Activated T-cell treated with anti-CD3 and anti-CD28 coated beads, Interleukin-2, amount 50 U/mL, for 4 hours (primary cell): ENCODE measurements at regions not wholly inside any gene's neighbourhood (a gene's known extent, or its start where the extent isn't known, plus 50 kb on each side); places are given as distances from the start of the nearest gene placed in this dataset.

ENCODE experiments used
- ATAC-seq, 2 donors: fragments of 200-7000 bp; cut with Tn5 transposase; one replicate each; pipeline ENCODE4 v1.10.0; 2021
- DNase-seq: peaks from one replicate; pipeline ENCODE4 v3.0.0-alpha.2; 2020
- H3K27me3 Mint-ChIP-seq: one replicate; pipeline ENCODE4 v1.8.0; 2021; ENCODE audit warnings: low read depth, mixed read lengths
- H3K36me3 Mint-ChIP-seq: one replicate; pipeline ENCODE4 v1.8.0; 2022; ENCODE audit warnings: mixed read lengths; ENCODE audit not compliant: insufficient read depth
- H3K4me1 Mint-ChIP-seq: one replicate; pipeline ENCODE4 v1.8.0; 2021; ENCODE audit warnings: low read depth, mixed read lengths
- H3K4me3 Mint-ChIP-seq: one replicate; pipeline ENCODE4 v1.8.0; 2021; ENCODE audit warnings: mild to moderate bottlenecking, moderate library complexity, mixed read lengths
- H3K9me3 Mint-ChIP-seq: one replicate; pipeline ENCODE4 v1.8.0; 2021; ENCODE audit warnings: mixed read lengths

DNA sequence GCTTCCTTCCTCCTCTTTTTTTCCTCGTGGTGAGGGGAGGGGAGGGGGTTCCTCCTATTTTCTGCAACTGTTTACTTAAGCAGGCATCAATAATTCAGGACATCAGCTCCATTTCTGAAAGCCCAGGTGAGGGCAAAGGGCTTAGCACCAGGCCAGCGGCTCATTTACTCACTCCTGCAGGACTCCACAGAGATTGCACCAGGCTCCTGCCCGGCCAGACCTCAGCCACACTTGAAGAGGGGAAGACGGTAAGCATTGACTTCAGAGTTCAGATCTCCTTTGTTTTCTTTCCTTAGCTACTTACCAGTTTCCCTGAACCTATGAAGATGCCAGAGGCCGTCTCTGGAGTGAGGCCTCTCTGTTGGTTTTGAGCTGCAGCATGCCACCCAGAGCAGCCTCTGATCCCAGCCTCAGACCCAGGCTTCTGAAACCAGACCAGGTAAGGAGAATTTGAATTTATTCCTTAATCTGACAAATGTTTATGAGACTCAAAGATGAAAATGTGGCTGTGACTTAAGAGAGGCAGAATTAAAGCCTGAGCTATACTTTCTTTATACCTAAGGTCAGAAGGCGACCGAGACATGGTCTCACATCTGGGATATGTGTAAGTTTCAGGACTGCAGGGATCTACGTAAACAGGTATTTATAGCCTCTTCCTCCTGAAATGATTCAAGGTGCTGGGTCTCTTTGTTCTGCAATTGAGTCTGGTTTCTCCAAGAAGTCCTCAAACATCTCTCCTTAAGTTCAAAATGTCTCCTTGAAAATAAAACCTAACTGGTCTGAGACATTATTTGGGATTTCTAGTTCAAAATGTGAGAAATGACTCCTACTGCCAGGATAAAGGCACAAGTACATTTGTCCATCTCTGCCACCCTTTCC, 272.5 kb upstream of the RUNX1 start:
- Mint-ChIP-seq H3K4me3 (no peak overlapping the region), H3K4me1 (no peaks in the 10 kb centered on the region), H3K27me3 (no peaks in the 10 kb centered on the region), H3K36me3 (no peaks in the 10 kb centered on the region), H3K9me3 (no peaks in the 10 kb centered on the region)
- ATAC-seq: no peak
- DNase-seq: no peak

DNA sequence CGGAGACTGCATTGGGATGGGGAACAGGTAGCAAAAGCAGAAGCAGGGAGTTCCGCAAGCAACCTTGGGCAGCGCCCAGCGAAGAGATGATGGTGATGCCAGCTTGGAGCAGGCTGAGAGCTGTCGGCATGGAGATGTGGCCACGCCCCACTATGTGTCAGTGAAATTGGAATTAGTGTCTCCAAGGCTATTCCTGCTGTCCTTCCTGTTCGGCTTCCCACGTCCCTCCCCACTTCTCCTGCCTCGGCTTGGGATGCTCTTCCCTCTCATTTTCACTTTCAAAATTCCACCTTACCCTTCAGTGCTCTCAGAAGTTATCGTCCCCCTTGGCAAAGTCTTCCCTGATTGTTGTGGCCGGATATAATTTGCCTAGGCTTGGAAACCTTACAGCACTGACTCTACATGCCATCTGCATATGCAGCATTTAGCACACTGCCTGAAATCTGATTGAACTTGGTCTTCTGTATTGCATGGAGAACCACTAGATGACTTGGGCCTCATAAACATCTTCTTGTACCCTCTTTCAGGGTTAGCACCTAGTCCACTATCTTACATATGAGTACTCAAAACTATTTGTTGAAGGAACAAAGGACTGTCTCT, 270.7 kb upstream of the RUNX1 start:
- no peak for DNase-seq
- no peaks in the 10 kb centered on the region for H3K36me3 Mint-ChIP-seq
- no peak for ATAC-seq
- H3K27me3 Mint-ChIP-seq: no peaks in the 10 kb centered on the region
- no peaks in the 10 kb centered on the region for H3K9me3 Mint-ChIP-seq
- H3K4me1 Mint-ChIP-seq: no peaks in the 10 kb centered on the region
- H3K4me3 Mint-ChIP-seq: no peak overlapping the region

DNA sequence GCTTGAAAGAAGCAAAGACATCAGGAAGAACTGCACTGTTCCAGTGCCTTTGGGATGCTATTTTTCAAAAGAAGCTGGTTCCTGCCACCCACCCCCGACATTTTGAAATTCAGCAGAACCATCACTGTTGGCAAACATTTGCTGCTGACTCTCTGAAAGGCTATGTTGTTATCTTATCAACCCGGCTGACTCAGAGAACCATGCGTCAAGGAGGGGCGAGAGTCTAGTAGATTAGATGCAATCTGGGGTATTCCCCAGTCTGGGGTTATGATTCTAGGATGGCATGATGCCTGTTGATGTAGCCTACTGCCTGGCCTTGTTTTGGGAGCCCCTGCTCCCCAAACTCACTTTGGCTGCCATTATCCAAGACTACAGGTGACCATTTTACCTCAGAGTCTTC, 267.8 kb upstream of the RUNX1 start:
- H3K4me3 Mint-ChIP-seq: no peak overlapping the region
- ATAC-seq (peak; percentile 58 to 87), DNase-seq (no peak)

DNA sequence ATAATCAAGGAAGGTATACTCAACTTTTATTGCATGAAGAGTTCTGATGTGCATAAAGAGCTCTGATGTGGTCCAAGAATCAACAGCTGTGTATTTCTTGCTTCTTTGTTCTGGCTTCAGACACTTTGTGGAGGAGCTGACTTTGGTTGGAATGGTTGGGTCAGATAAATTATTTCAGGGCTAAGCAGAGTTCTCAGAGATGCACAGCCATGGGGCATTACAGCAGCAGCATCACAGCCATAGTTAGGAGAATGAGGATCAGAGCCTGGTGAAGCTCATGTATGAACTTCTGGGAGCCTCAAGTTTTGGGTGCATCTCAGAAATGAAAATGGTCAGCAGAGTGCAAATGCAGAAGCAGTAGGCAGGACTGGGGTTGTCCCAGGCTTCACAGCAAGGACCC, 267.4 kb upstream of the RUNX1 start:
- H3K4me3 Mint-ChIP-seq: no peak overlapping the region
- DNase-seq (no peak), ATAC-seq (no peak)
- H3K4me1 Mint-ChIP-seq: no peaks in the 10 kb centered on the region
- H3K9me3 Mint-ChIP-seq: no peaks in the 10 kb centered on the region
- no peaks in the 10 kb centered on the region for H3K27me3 Mint-ChIP-seq
- H3K36me3 Mint-ChIP-seq: no peaks in the 10 kb centered on the region

More for the DNA sequence above, 267.8 kb upstream of the RUNX1 start:
- Mint-ChIP-seq H3K27me3 (no peaks in the 10 kb centered on the region), H3K9me3 (no peaks in the 10 kb centered on the region), H3K4me1 (no peaks in the 10 kb centered on the region), H3K36me3 (no peaks in the 10 kb centered on the region)

DNA sequence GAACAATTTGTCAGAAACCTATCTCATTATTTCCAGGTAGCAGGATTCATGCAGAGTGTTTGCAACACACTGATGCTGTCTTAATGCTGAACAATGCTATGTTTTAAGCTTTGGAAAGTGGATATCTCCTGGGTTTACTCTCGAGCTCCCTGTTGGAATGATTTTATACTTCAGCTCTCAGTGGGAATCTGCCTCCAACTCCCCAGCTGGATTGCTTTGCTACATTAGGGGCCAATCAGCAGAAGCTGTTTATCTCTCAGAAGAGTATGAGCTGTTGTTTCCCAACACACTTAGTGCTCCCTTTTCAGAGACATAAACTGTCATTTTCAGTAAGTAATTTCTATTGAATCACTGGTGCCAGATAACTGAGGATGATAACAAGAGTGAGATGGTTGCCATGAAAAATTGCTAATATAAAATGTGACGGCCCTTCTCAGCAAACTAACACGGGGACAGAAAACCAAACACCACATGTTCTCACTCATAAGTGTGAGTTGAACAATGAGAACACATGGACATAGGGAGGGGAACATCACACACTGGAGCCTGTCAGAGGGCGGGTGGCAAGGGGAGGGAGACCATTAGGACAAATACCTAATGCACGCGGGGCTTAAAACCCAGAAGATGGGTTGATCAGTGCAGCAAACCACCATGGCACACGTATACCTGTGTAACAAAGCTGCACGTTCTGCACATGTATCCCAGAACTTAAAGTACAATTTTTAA, 265.9 kb upstream of the RUNX1 start:
- DNase-seq: no peak

DNA sequence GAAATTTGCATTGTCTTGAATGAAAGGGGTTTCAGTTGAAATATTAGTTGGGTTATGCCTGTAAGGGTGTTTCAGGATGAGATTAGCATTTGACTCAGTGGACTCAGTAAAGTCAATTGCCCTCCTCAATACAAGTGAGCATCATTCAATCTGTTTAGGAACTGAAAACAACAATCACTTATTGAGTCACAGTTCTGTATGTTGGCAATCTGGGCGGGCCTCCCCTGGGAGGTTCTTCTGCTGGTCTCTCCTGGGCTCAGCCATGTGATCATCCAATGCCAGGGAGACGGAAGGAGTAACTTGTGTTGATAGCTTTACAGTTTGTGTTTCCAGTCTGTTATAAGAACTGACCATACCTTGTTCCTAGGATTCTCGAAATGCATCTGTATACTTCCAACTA, 262.9 kb upstream of the RUNX1 start:
- no peaks in the 10 kb centered on the region for H3K4me1 Mint-ChIP-seq
- H3K36me3 Mint-ChIP-seq: no peaks in the 10 kb centered on the region
- DNase-seq (no peak), ATAC-seq (peak in 1 of 2 donors; percentile 27)
- peaks cover 6% of the 10 kb centered on the region for H3K9me3 Mint-ChIP-seq
- no peak overlapping the region for H3K4me3 Mint-ChIP-seq
- H3K27me3 Mint-ChIP-seq: no peaks in the 10 kb centered on the region

More for the DNA sequence above, 265.9 kb upstream of the RUNX1 start:
- Mint-ChIP-seq H3K27me3 (no peaks in the 10 kb centered on the region), H3K9me3 (no peaks in the 10 kb centered on the region), H3K4me1 (no peaks in the 10 kb centered on the region), H3K4me3 (no peak overlapping the region), H3K36me3 (no peaks in the 10 kb centered on the region)
- no peak for ATAC-seq

DNA sequence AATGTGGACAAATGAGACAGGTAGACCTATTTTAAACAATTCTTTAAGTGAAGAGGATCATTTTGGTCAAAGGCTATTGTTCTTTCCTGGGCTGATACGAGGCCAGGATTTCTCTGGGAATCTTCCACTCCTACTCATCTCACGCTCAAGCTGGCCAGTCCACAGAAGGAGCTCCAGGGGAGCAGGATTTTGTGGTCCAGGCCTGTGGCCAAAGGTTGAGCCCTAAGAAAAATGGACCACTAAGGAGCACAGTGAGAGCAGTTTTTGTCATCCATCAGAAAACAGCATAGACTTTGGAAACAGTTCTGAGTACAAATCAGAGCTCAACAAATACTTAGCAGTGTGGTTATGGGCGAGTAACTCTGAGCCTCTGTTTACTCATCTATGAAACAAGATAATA, 260.2 kb upstream of the RUNX1 start:
- Mint-ChIP-seq H3K4me1 (no peaks in the 10 kb centered on the region), H3K9me3 (peaks cover 6% of the 10 kb centered on the region), H3K36me3 (no peaks in the 10 kb centered on the region), H3K27me3 (peaks cover 6% of the 10 kb centered on the region), H3K4me3 (no peak overlapping the region)
- no peak for ATAC-seq
- no peak for DNase-seq

DNA sequence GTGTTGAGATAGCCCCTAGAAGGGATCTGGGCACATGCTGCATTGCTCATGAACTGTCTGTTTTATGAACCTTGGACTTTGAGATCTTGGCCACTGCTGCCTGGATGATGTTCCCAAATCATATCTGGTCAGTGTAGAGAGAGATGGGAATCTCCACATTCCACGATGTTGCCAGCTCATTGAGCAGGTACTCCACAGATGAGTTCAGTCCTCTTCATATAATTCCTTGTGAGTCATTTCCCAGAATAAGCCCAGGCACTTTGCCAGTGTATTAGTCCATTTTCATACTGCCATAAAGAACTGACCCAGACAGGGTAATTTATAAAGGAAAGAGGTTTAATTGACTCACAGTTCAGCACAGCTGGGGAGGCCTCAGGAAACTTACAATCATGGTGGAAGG, 254.0 kb upstream of the RUNX1 start:
- DNase-seq: no peak
- Mint-ChIP-seq H3K27me3 (peaks cover 6% of the 10 kb centered on the region), H3K4me3 (no peak overlapping the region), H3K36me3 (no peaks in the 10 kb centered on the region), H3K4me1 (no peaks in the 10 kb centered on the region), H3K9me3 (peaks cover 2% of the 10 kb centered on the region)
- no peak for ATAC-seq

DNA sequence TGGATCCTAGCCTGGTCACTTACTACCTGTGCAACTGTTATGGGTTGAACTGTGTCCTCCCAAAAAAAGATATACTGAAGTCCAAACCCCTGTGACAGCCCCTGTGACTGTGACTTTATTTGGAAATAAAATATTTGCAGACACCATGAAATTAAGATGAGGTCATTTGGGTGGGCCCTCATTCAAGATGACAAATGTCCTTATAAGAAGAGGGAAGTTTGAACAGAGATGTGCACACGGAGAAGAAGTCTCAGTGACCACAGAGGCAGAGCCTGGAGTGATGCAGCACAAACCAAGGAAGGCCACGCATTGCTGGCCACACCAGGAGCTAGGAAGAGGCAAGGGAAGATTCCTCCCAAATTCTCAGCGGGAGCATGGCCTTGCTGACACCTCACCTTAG, 249.7 kb upstream of the RUNX1 start:
- no peak overlapping the region for H3K4me3 Mint-ChIP-seq
- no peaks in the 10 kb centered on the region for H3K36me3 Mint-ChIP-seq
- H3K27me3 Mint-ChIP-seq: no peaks in the 10 kb centered on the region
- no peaks in the 10 kb centered on the region for H3K4me1 Mint-ChIP-seq
- DNase-seq (no peak), ATAC-seq (no peak)
- peaks cover 3% of the 10 kb centered on the region for H3K9me3 Mint-ChIP-seq

DNA sequence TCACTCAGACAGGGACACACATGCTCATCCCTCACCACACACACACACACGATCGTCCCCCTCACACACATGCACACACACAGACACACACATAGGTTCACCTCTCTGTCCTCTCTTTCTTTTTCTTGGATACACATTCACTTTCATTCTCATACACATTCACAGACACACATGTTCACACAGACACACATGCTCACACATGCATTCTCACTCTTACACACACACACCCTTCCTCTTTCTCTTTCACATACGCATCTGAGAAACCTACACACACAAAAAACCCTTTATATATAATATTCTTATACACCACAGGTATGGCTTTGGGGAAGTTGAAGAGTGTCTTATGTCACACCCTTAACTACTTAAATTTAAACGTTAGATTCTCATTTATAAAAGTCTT, 248.6 kb upstream of the RUNX1 start:
- H3K27me3 Mint-ChIP-seq: no peaks in the 10 kb centered on the region
- H3K4me1 Mint-ChIP-seq: no peaks in the 10 kb centered on the region
- H3K4me3 Mint-ChIP-seq: no peak overlapping the region
- H3K36me3 Mint-ChIP-seq: no peaks in the 10 kb centered on the region
- DNase-seq (no peak), ATAC-seq (peak in 1 of 2 donors; percentile 18)
- peaks cover 3% of the 10 kb centered on the region for H3K9me3 Mint-ChIP-seq

DNA sequence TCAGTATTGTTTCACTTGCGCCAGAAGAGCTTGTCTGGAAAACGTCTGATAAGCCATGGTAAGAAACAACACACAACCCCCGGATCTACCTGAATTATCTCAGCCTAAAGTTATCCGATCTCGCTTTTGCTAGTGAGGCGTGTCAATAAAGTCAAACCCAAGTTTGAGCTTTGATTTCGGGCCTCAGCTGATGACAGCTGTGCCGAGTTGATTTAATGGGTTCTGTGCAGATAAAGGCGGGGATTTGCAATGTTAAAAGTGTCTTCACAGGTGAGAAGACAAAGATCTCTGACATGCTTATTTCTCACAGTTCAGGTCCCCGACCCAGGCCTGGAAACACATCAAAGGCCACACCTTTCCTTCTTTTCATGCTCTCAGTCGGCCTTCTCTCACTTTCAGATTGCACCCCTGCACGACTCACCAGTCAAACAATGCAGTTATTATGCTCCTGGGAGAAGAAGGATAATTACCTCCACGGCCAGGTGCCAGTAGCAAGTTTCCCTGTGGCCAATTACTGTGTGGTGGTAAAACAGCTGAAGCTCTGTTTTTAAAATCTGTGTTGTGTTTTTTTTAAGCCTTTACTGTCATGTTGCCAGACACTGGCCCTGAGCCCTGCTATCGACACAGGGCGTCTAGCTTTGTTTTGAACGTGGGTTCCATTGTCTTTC, 245.3 kb upstream of the RUNX1 start:
- DNase-seq (no peak), ATAC-seq (no peak)
- Mint-ChIP-seq H3K9me3 (peaks cover 3% of the 10 kb centered on the region), H3K27me3 (no peaks in the 10 kb centered on the region), H3K4me1 (no peaks in the 10 kb centered on the region), H3K4me3 (no peak overlapping the region), H3K36me3 (no peaks in the 10 kb centered on the region)

DNA sequence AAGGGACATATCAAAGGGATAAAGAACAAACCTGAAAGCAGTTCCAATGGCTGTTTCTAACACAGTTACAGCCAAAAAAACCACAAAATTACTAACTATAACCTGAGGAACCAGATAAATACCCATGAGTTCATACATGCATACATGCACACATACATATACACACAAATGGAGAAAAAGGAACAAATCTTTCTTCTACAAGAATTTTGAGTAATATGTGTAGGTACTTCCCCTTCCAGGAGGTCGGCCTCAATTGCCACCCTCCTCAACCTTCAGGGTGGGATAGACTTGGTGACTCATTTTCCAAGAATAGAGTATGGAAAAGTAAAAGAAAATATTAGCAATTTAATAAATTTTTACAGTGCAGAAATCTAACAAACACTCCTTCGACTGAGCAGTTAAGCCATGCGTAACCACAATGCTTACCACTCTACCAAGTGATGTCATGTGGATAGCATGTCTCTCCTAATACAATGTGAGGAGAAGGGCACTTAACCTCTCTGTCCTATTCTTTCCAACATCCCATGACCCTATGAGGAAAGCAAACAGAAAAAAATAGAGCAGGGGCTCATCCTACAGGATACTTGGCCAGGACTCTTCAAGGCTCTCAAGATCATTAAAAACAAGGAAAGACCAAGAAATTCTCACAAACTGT, 243.0 kb upstream of the RUNX1 start:
- Mint-ChIP-seq H3K27me3 (no peaks in the 10 kb centered on the region), H3K4me3 (no peak overlapping the region), H3K36me3 (peaks cover 2% of the 10 kb centered on the region), H3K4me1 (no peaks in the 10 kb centered on the region), H3K9me3 (peaks cover 16% of the 10 kb centered on the region)
- ATAC-seq (no peak), DNase-seq (no peak)

DNA sequence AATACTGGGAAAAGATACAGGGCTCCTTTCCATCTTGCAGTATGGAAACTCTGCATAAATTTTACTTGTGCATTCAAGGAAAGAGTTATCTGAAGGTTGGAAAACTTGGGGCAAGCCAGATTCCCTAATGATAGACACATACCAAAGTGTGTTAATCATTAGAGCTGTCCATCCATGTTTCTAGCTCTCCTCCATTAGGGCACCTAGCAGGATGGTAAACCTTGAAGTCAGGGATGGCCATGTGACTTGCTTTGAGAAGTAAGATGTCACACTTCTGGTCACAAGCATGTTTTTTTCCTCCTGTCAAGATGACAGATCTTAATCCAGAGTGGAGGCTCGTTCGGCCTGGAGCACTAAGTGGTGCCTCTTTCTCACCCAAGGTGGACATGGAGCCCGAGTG, 241.9 kb upstream of the RUNX1 start:
- H3K27me3 Mint-ChIP-seq: no peaks in the 10 kb centered on the region
- peaks cover 4% of the 10 kb centered on the region for H3K36me3 Mint-ChIP-seq
- H3K9me3 Mint-ChIP-seq: peaks cover 18% of the 10 kb centered on the region
- DNase-seq (no peak), ATAC-seq (no peak)
- H3K4me1 Mint-ChIP-seq: no peaks in the 10 kb centered on the region
- H3K4me3 Mint-ChIP-seq: no peak overlapping the region

DNA sequence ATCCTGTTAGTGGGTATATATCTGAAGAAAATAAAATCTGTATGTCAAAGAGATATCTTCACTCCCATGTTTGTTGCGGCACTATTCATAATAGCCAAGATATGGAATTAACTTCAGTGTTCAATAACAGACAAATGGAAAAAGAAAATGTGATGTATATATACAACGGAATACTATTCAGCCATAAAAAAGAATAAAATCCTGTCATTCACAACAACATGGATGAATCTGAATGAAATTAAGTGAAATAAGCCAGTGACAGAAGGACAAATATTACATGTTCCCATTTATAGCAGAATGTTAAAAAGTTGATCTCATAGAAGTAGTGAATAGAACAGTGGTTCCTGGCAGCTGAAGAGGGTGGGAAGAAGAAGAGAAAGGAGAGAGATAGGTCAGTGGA, 239.1 kb upstream of the RUNX1 start:
- H3K36me3 Mint-ChIP-seq: peaks cover 4% of the 10 kb centered on the region
- H3K9me3 Mint-ChIP-seq: peaks cover 19% of the 10 kb centered on the region
- no peak for ATAC-seq
- DNase-seq: no peak
- H3K4me3 Mint-ChIP-seq: no peak overlapping the region
- H3K4me1 Mint-ChIP-seq: no peaks in the 10 kb centered on the region
- H3K27me3 Mint-ChIP-seq: no peaks in the 10 kb centered on the region
